Fibroblast of the aortic adventitia (primary cell): ENCODE measurements at regions not wholly inside any gene's neighbourhood (a gene's known extent, or its start where the extent isn't known, plus 50 kb on each side); places are given as distances from the start of the nearest gene placed in this dataset.
A peak's percentile ranks its signal among the peaks of the same experiment; 100 is the strongest.

Experiments
- DNase-seq: peaks from one replicate; pipeline ENCODE4 v3.0.0-alpha.2; 2010; ENCODE audit warnings: low read depth
- H3K4me3 ChIP-seq: 2 replicates; pipeline ENCODE4 v1.5.1; 2011; ENCODE audit warnings: low read depth, mild to moderate bottlenecking, control low read depth, low read length, moderate library complexity
- CTCF ChIP-seq: IDR thresholded peaks from 2 replicates; pipeline ENCODE4 v1.5.1; 2011; ENCODE audit warnings: mild to moderate bottlenecking, low read length, control low read depth, inconsistent platforms; ENCODE audit not compliant: insufficient read depth

- TF ChIP-seq CTCF: no peak
- no peak overlapping the region for H3K4me3 ChIP-seq
- DNase-seq: no peak
Observed at GRCh38 chr2:236730393-236730792, 160.8 kb downstream of the ACKR3 start.

- TF ChIP-seq CTCF: peak; percentile 33
- no peak overlapping the region for H3K4me3 ChIP-seq
- peak; percentile 98 for DNase-seq
Observed at GRCh38 chr2:236731767-236732580, 162.3 kb downstream of the ACKR3 start.

GRCh38 chr2:236733156-236733555 is 163.5 kb downstream of the ACKR3 start:
- DNase-seq: no peak
- no peak overlapping the region for H3K4me3 ChIP-seq
- no peak for TF ChIP-seq CTCF

GRCh38 chr2:236735825-236736238 is 166.2 kb downstream of the ACKR3 start:
- no peak for DNase-seq
- H3K4me3 ChIP-seq: no peak overlapping the region
- no peak for TF ChIP-seq CTCF

- no peak for DNase-seq
- no peak overlapping the region for H3K4me3 ChIP-seq
- no peak for TF ChIP-seq CTCF
Observed at GRCh38 chr2:236738030-236738429, 168.4 kb downstream of the ACKR3 start.

- no peak for TF ChIP-seq CTCF
- H3K4me3 ChIP-seq: no peak overlapping the region
- no peak for DNase-seq
Observed at GRCh38 chr2:236738896-236739295, 169.3 kb downstream of the ACKR3 start.

GRCh38 chr2:236739663-236740062 is 170.0 kb downstream of the ACKR3 start:
- no peak for DNase-seq
- H3K4me3 ChIP-seq: no peak overlapping the region
- no peak for TF ChIP-seq CTCF
